ENCODE measurements at regions not wholly inside any gene's neighbourhood (a gene's known extent, or its start where the extent isn't known, plus 50 kb on each side); places are given as distances from the start of the nearest gene placed in this dataset.

- Histone ChIP-seq H3K27ac (no peak overlapping the region), H3K36me3 (peaks cover 0 to 2% (median 0%) of the 10 kb centered on the region in 4 donors), H3K27me3 (no peaks in the 10 kb centered on the region), H3K4me1 (no peaks in the 10 kb centered on the region), H3K4me3 (no peak overlapping the region), H3K9me3 (no peaks in the 10 kb centered on the region)
- 69% methylated on average over 2 of the region's 2 CpGs for WGBS (ENCODE audit: insufficient coverage, low coverage, low lambda C conversion rate, missing lambda C conversion rate)
- no peak for ATAC-seq
- no peak for DNase-seq
- TF ChIP-seq POLR2A (IDR thresholded peaks at IDR 0.05) (no peak), CTCF (IDR thresholded peaks at IDR 0.05) (no peak)
- intact Hi-C loops (cut with DNase I): no loop called here
Observed at GRCh38 chr9:103981912-103982311, 112.2 kb upstream of the SMC2 start.

- Histone ChIP-seq H3K4me1 (no peaks in the 10 kb centered on the region), H3K27me3 (no peaks in the 10 kb centered on the region), H3K9me3 (no peaks in the 10 kb centered on the region), H3K36me3 (peaks cover 0 to 2% (median 0%) of the 10 kb centered on the region in 4 donors), H3K4me3 (no peak overlapping the region), H3K27ac (no peak overlapping the region)
- no peak for TF ChIP-seq CTCF (IDR thresholded peaks at IDR 0.05)
- no peak for TF ChIP-seq POLR2A (IDR thresholded peaks at IDR 0.05)
- DNase-seq (no peak), ATAC-seq (no peak)
- intact Hi-C loops (cut with DNase I): no loop called here
- WGBS (ENCODE audit: insufficient coverage, low coverage, low lambda C conversion rate, missing lambda C conversion rate): 33% methylated on average over 1 of the region's 1 CpG
Observed at GRCh38 chr9:103985077-103985476, 109.0 kb upstream of the SMC2 start.

- WGBS (ENCODE audit: insufficient coverage, low coverage, low lambda C conversion rate, missing lambda C conversion rate): 61% methylated on average over 2 of the region's 2 CpGs
Observed at GRCh38 chr9:103988821-103989220, 105.3 kb upstream of the SMC2 start.

GRCh38 chr9:103990311-103990710, 103.8 kb upstream of the SMC2 start:
- WGBS (ENCODE audit: insufficient coverage, low coverage, low lambda C conversion rate, missing lambda C conversion rate): 45% methylated on average over 2 of the region's 2 CpGs
- Histone ChIP-seq H3K9me3 (no peaks in the 10 kb centered on the region), H3K27ac (no peak overlapping the region), H3K36me3 (no peaks in the 10 kb centered on the region), H3K27me3 (no peaks in the 10 kb centered on the region), H3K4me3 (no peak overlapping the region), H3K4me1 (no peaks in the 10 kb centered on the region)
- ATAC-seq (no peak), DNase-seq (no peak)
- intact Hi-C loops (cut with DNase I): no loop called here
- no peak for TF ChIP-seq POLR2A (IDR thresholded peaks at IDR 0.05)
- TF ChIP-seq CTCF (IDR thresholded peaks at IDR 0.05): no peak

More at GRCh38 chr9:103988821-103989220, 105.3 kb upstream of the SMC2 start:
- Histone ChIP-seq H3K9me3 (no peaks in the 10 kb centered on the region), H3K36me3 (no peaks in the 10 kb centered on the region), H3K4me1 (no peaks in the 10 kb centered on the region), H3K4me3 (no peak overlapping the region), H3K27ac (no peak overlapping the region), H3K27me3 (no peaks in the 10 kb centered on the region)
- intact Hi-C loops (cut with DNase I): no loop called here
- ATAC-seq (no peak), DNase-seq (no peak)
- TF ChIP-seq POLR2A (IDR thresholded peaks at IDR 0.05): no peak
- no peak for TF ChIP-seq CTCF (IDR thresholded peaks at IDR 0.05)

- H3K27me3 ChIP-seq: no peaks in the 10 kb centered on the region
- H3K4me1 ChIP-seq: no peaks in the 10 kb centered on the region
- intact Hi-C loops (cut with DNase I): no loop called here
- no peak overlapping the region for H3K27ac ChIP-seq
- H3K36me3 ChIP-seq: no peaks in the 10 kb centered on the region
- no peaks in the 10 kb centered on the region for H3K9me3 ChIP-seq
- DNase-seq (no peak), ATAC-seq (no peak)
- H3K4me3 ChIP-seq: no peak overlapping the region
- 37% methylated on average over 2 of the region's 2 CpGs for WGBS (ENCODE audit: insufficient coverage, low coverage, low lambda C conversion rate, missing lambda C conversion rate)
- TF ChIP-seq POLR2A (IDR thresholded peaks at IDR 0.05) (no peak), CTCF (IDR thresholded peaks at IDR 0.05) (no peak)
Observed at GRCh38 chr9:103991001-103991400, 103.1 kb upstream of the SMC2 start.

All from right lobe of liver (tissue), 6 donors.